Gastrocnemius medialis (tissue), 4 donors: ENCODE measurements at regions not wholly inside any gene's neighbourhood (a gene's known extent, or its start where the extent isn't known, plus 50 kb on each side); places are given as distances from the start of the nearest gene placed in this dataset.

Source experiments
- ATAC-seq, 2 donors: fragments of 150-250 bp; one replicate each; pipeline ENCODE4 v1.9.1; 2016
- DNase-seq, 2 donors: peaks; one replicate each; pipeline ENCODE4 v3.0.0-alpha.2; 2019
- H3K27ac ChIP-seq, 4 donors: fragments of 200-600 bp; sonication (generic); 1 replicate in 1 of 4; 2 replicates in 3 of 4; pipeline ENCODE4 v1.5.1; 2016 to 2018; ENCODE audit warnings: mild to moderate bottlenecking in 2 of 4, moderate library complexity in 1 of 4
- H3K27me3 ChIP-seq, 3 donors: fragments of 200-600 bp; sonication (generic) in 2 of 3; 1 replicate in 1 of 3; 2 replicates in 2 of 3; pipeline versions ENCODE4 v1.5.1 to v1.6.0; 2016 to 2019; ENCODE audit warnings: mild to moderate bottlenecking in 1 of 3, moderate library complexity in 1 of 3
- H3K36me3 ChIP-seq, 2 donors: fragments of 200-600 bp; sonication (generic) in 1 of 2; one replicate each; pipeline ENCODE4 v1.5.1; 2017 to 2018
- H3K4me1 ChIP-seq, 2 donors: fragments of 200-600 bp; sonication (generic) in 1 of 2; one replicate each; pipeline ENCODE4 v1.5.1; 2016 to 2017; ENCODE audit warnings: mild to moderate bottlenecking in 2 of 2
- H3K4me3 ChIP-seq, 4 donors: fragments of 200-600 bp; sonication (generic) in 3 of 4; 1 replicate in 1 of 4; 2 replicates in 3 of 4; pipeline ENCODE4 v1.5.1; 2016 to 2019; ENCODE audit warnings: mild to moderate bottlenecking in 2 of 4
- H3K9me3 ChIP-seq, 3 donors: fragments of 200-600 bp; sonication (generic) in 2 of 3; 1 replicate in 1 of 3; 2 replicates in 2 of 3; pipeline ENCODE4 v1.5.1; 2016 to 2019
- CTCF ChIP-seq, 5 experiments: fragments of 450-650 bp in 3 of 5; fragments of 200-600 bp in 2 of 5; sonication (generic) in 2 of 5; IDR thresholded peaks in 4 of 5; conservative IDR thresholded peaks in 1 of 5; 1 replicate in 4 of 5; 2 replicates in 1 of 5; pipeline ENCODE4 v1.5.1; 2016 to 2019; ENCODE audit warnings: antibody characterized with exemption in 5 of 5, mild to moderate bottlenecking in 3 of 5, moderate library complexity in 3 of 5
- POLR2A ChIP-seq, 2 donors: fragments of 450-650 bp; IDR thresholded peaks; one replicate each; pipeline ENCODE4 v1.6.1; 2017; ENCODE audit warnings: antibody characterized with exemption in 2 of 2, mild to moderate bottlenecking in 2 of 2, moderate library complexity in 2 of 2
- in situ Hi-C, 4 donors: fragments of 200-750 bp; cut with MboI; loops; one replicate each; pipeline versions ENCODE4 v1.15.0 to v1.8.0; 2017; ENCODE audit warnings: low sequenced_read_pairs in 4 of 4
- intact Hi-C: fragments of 100-400 bp; cut with DNase I; formaldehyde crosslinking; loops from one replicate; pipeline ENCODE4 v1.15.1; 2023; ENCODE audit warnings: low total_unique reads

- TF ChIP-seq CTCF (IDR thresholded peaks at IDR 0.05 in 4 of 5, conservative IDR thresholded peaks at IDR 0.05 in 1 of 5) = no peak
- TF ChIP-seq POLR2A (IDR thresholded peaks at IDR 0.05) = no peak
- no peak for DNase-seq
- in situ Hi-C loops = loop anchor here in 1 of 4 donors (25.0 kb wide), 1 partner anchor 109 kb away; no protein-coding TSS in a partner anchor
- peaks cover 5 to 7% (median 7%) of the 10 kb centered on the region in 3 donors for H3K27me3 ChIP-seq
- no peak for ATAC-seq
- no peak overlapping the region for H3K4me3 ChIP-seq
- no peaks in the 10 kb centered on the region for H3K4me1 ChIP-seq
- no peaks in the 10 kb centered on the region for H3K36me3 ChIP-seq
- no peak overlapping the region for H3K27ac ChIP-seq
- H3K9me3 ChIP-seq = peaks cover 0 to 4% (median 0%) of the 10 kb centered on the region in 3 donors
- intact Hi-C loops = no loop called here
These were observed 1256.8 kb downstream of the BRD1 start for GRCh38 chr22:48570912-48571311.

- H3K36me3 ChIP-seq = no peaks in the 10 kb centered on the region
- DNase-seq (no peak), ATAC-seq (no peak)
- H3K27ac ChIP-seq = no peak overlapping the region
- in situ Hi-C loops (loop anchor here in 1 of 4 donors (25.0 kb wide), 1 partner anchor 107 kb away; no protein-coding TSS in a partner anchor), intact Hi-C loops (no loop called here)
- TF ChIP-seq CTCF (IDR thresholded peaks at IDR 0.05 in 4 of 5, conservative IDR thresholded peaks at IDR 0.05 in 1 of 5) (no peak), POLR2A (IDR thresholded peaks at IDR 0.05) (no peak)
- no peaks in the 10 kb centered on the region for H3K4me1 ChIP-seq
- no peak overlapping the region for H3K4me3 ChIP-seq
- peaks cover 0 to 4% (median 0%) of the 10 kb centered on the region in 3 donors for H3K9me3 ChIP-seq
- peaks cover 2 to 4% (median 3%) of the 10 kb centered on the region in 3 donors for H3K27me3 ChIP-seq
These were observed 1258.0 kb downstream of the BRD1 start for GRCh38 chr22:48569476-48570233.

- Histone ChIP-seq H3K9me3 (peaks cover 0 to 4% (median 0%) of the 10 kb centered on the region in 3 donors), H3K4me3 (no peak overlapping the region), H3K4me1 (no peaks in the 10 kb centered on the region), H3K27ac (no peak overlapping the region), H3K27me3 (no peaks in the 10 kb centered on the region), H3K36me3 (no peaks in the 10 kb centered on the region)
- intact Hi-C loops = no loop called here
- ATAC-seq (no peak), DNase-seq (no peak)
- in situ Hi-C loops = loop anchor here in 1 of 4 donors (25.0 kb wide), 1 partner anchor 107 kb away; no protein-coding TSS in a partner anchor
- TF ChIP-seq CTCF (IDR thresholded peaks at IDR 0.05 in 4 of 5, conservative IDR thresholded peaks at IDR 0.05 in 1 of 5) = no peak
- TF ChIP-seq POLR2A (IDR thresholded peaks at IDR 0.05) = no peak
These were observed 1258.8 kb downstream of the BRD1 start for GRCh38 chr22:48568736-48569330.

- no peak for DNase-seq
These were observed 1260.3 kb downstream of the BRD1 start for GRCh38 chr22:48567213-48567975.

More at GRCh38 chr22:48567213-48567975, 1260.3 kb downstream of the BRD1 start:
- no peak for ATAC-seq
- peaks cover 0 to 4% (median 0%) of the 10 kb centered on the region in 3 donors for H3K9me3 ChIP-seq
- in situ Hi-C loops = loop anchor here in 1 of 4 donors (25.0 kb wide), 1 partner anchor 105 kb away; no protein-coding TSS in a partner anchor
- H3K27ac ChIP-seq = no peak overlapping the region
- TF ChIP-seq CTCF (IDR thresholded peaks at IDR 0.05 in 4 of 5, conservative IDR thresholded peaks at IDR 0.05 in 1 of 5) (no peak), POLR2A (IDR thresholded peaks at IDR 0.05) (no peak)
- no peaks in the 10 kb centered on the region for H3K4me1 ChIP-seq
- H3K4me3 ChIP-seq = no peak overlapping the region
- no peaks in the 10 kb centered on the region for H3K27me3 ChIP-seq
- no peaks in the 10 kb centered on the region for H3K36me3 ChIP-seq
- intact Hi-C loops = no loop called here
